ENCODE measurements at regions not wholly inside any gene's neighbourhood (a gene's known extent, or its start where the extent isn't known, plus 50 kb on each side); places are given as distances from the start of the nearest gene placed in this dataset.

DNA sequence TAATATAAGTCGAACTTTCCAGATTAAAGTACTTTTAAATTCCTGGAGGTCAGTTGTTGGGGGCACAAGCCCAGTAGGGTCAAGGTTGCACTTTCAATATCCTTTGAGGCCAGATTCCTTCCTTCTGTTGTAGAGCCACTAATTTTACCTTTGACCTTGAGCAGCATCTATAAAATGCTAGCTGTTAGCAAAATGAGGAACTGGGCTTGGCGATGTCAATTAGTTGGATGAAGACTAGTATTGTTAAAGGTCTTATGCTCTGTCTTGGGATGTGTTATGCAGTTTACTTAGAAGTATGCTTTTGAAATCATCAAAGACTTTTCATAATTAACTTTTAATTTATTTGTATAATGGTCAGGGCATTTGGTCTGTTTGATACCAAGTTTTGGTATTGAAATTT lies 425.9 kb upstream of the PROX1 start:
- Histone ChIP-seq H3K36me3 (ENCODE audit: control insufficient read depth, insufficient read depth, low read length) (no peaks in the 10 kb centered on the region), H3K4me3 (ENCODE audit: low read depth in 2 of 2, low read length in 2 of 2) (no peak overlapping the region), H3K27ac (ENCODE audit: low read length) (no peak overlapping the region), H3K9me3 (ENCODE audit: control insufficient read depth, insufficient read depth, low read depth, low read length) (no peaks in the 10 kb centered on the region; the same call in 1 of the 2 replicates), H3K27me3 (ENCODE audit: control insufficient read depth, insufficient read depth, low read length) (no peaks in the 10 kb centered on the region), H3K4me1 (ENCODE audit: control insufficient read depth, insufficient read depth, low read length) (no peaks in the 10 kb centered on the region)
- TF ChIP-seq TCF7L2 (IDR thresholded peaks at IDR 0.05; ENCODE audit: low read depth, low read length): no peak
- ATAC-seq (no peak), DNase-seq (ENCODE audit: low read depth, low spot score) (no peak)
- intact Hi-C loops (cut with micrococcal nuclease; ENCODE audit: unreplicated experiment) (no loop called here), in situ Hi-C loops (cut with HindIII; ENCODE audit: low pct_unique_long_range_greater_than_20kb, low sequenced_read_pairs) (no loop called here)
- ChIA-PET CTCF (no interaction called here), POLR2A (no interaction called here)
- no TSS peak for BruUV-seq (replicated peaks)

GRCh38 chr1:213564215-213564659 lies 423.5 kb upstream of the PROX1 start:
- Histone ChIP-seq H3K4me3 (ENCODE audit: low read depth in 2 of 2, low read length in 2 of 2) (no peak overlapping the region), H3K9me3 (ENCODE audit: control insufficient read depth, insufficient read depth, low read depth, low read length) (no peaks in the 10 kb centered on the region; the same call in 1 of the 2 replicates), H3K36me3 (ENCODE audit: control insufficient read depth, insufficient read depth, low read length) (no peaks in the 10 kb centered on the region), H3K27me3 (ENCODE audit: control insufficient read depth, insufficient read depth, low read length) (no peaks in the 10 kb centered on the region), H3K4me1 (ENCODE audit: control insufficient read depth, insufficient read depth, low read length) (no peaks in the 10 kb centered on the region), H3K27ac (ENCODE audit: low read length) (no peak overlapping the region)
- intact Hi-C loops (cut with micrococcal nuclease; ENCODE audit: unreplicated experiment): no loop called here
- ChIA-PET POLR2A (no interaction called here), CTCF (no interaction called here)
- TF ChIP-seq TCF7L2 (IDR thresholded peaks at IDR 0.05; ENCODE audit: low read depth, low read length) (no peak), POLR2AphosphoS5 (IDR thresholded peaks at IDR 0.05; ENCODE audit: low read depth, low read length) (no peak), CTCF (IDR thresholded peaks at IDR 0.05) (peak; percentile 20; the same call in 1 of the 2 replicates), REST (IDR thresholded peaks at IDR 0.05; ENCODE audit: insufficient read depth in 1 of 2, low read depth in 2 of 2, low read length in 1 of 2) (no peak), SIN3A (IDR thresholded peaks at IDR 0.05; ENCODE audit: borderline replicate concordance, insufficient read depth, low read depth, low read length) (no peak)
- in situ Hi-C loops (cut with HindIII; ENCODE audit: low pct_unique_long_range_greater_than_20kb, low sequenced_read_pairs): no loop called here
- no TSS peak for BruUV-seq (replicated peaks)
- ATAC-seq: no peak
- no peak for DNase-seq (ENCODE audit: low read depth, low spot score)

DNA sequence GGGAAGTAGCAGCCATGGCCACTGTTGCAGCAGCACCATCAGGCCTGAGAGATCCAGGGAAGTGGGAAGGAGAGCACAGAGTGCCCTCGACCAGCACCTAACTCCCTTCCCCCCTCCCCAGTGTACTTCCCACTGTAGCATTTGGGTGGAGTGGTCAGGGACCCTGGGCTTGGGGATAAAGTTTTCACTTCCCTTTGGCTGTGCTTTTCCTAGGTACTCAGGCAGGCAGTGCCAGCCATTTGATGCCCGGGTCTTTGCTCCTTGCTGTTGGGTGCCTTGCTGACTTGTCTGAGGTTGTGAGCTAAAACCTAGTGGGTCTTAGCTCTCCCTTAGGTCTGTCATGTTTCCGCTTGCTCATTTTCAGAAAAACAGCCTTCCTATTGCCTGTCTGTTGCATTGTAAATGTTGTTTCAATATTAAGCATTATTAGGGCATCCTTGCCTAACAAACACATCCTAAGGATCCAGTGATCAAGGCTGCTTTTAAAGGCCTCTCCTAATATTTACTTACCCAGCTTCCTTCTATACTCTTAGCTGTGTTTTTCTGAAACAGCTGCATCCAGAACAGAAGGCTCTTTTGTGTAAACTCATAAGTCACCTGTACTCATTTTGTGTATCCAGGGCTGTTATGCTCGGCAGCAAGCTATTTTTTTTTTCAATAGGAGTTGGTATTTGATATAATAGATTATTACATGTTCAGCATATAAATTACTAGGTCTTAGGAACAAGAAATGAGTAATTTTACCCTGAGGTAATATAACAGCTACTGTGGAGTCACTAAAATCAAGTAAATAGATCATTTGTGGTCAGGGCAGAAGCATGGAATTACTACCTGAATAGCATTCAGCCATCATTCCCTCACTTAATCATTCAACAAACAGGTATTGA lies 418.6 kb upstream of the PROX1 start:
- H3K4me3 ChIP-seq (ENCODE audit: low read depth in 2 of 2, low read length in 2 of 2): no peak overlapping the region
- no peaks in the 10 kb centered on the region for H3K9me3 ChIP-seq (ENCODE audit: control insufficient read depth, insufficient read depth, low read depth, low read length)
- ATAC-seq (no peak), DNase-seq (ENCODE audit: low read depth, low spot score) (no peak)
- H3K36me3 ChIP-seq (ENCODE audit: control insufficient read depth, insufficient read depth, low read length): no peaks in the 10 kb centered on the region
- in situ Hi-C loops (cut with HindIII; ENCODE audit: low pct_unique_long_range_greater_than_20kb, low sequenced_read_pairs): no loop called here
- peaks cover 2% of the 10 kb centered on the region; the same call in 1 of the 2 replicates for H3K27me3 ChIP-seq (ENCODE audit: control insufficient read depth, insufficient read depth, low read length)
- intact Hi-C loops (cut with micrococcal nuclease; ENCODE audit: unreplicated experiment): no loop called here
- TF ChIP-seq CTCF (IDR thresholded peaks at IDR 0.05): no peak
- no peak for TF ChIP-seq TCF7L2 (IDR thresholded peaks at IDR 0.05; ENCODE audit: low read depth, low read length)
- no peak for TF ChIP-seq REST (IDR thresholded peaks at IDR 0.05; ENCODE audit: insufficient read depth in 1 of 2, low read depth in 2 of 2, low read length in 1 of 2)
- no peak for TF ChIP-seq SIN3A (IDR thresholded peaks at IDR 0.05; ENCODE audit: borderline replicate concordance, insufficient read depth, low read depth, low read length)
- TF ChIP-seq POLR2AphosphoS5 (IDR thresholded peaks at IDR 0.05; ENCODE audit: low read depth, low read length): no peak
- BruUV-seq (replicated peaks): no TSS peak
- ChIA-PET CTCF (no interaction called here), POLR2A (no interaction called here)
- H3K4me1 ChIP-seq (ENCODE audit: control insufficient read depth, insufficient read depth, low read length): no peaks in the 10 kb centered on the region
- H3K27ac ChIP-seq (ENCODE audit: low read length): no peak overlapping the region

Measured in Panc1 (cell line).